Sigmoid colon (tissue), 6 donors: ENCODE measurements at regions not wholly inside any gene's neighbourhood (a gene's known extent, or its start where the extent isn't known, plus 50 kb on each side); places are given as distances from the start of the nearest gene placed in this dataset.

Experiments used
- DNase-seq: peaks from one replicate; pipeline ENCODE4 v3.0.0-alpha.2; 2019
- H3K27ac ChIP-seq, 4 donors: fragments of 200-600 bp; sonication (generic); one replicate each; pipeline ENCODE4 v1.5.1; 2016 to 2019; ENCODE audit warnings: mild to moderate bottlenecking in 1 of 4
- H3K27me3 ChIP-seq, 3 donors: fragments of 200-600 bp; sonication (generic); one replicate each; pipeline ENCODE4 v1.5.1; 2019; ENCODE audit warnings: mild to moderate bottlenecking in 1 of 3
- H3K36me3 ChIP-seq, 4 donors: fragments of 200-600 bp; sonication (generic); one replicate each; pipeline ENCODE4 v1.5.1; 2016 to 2019
- H3K4me1 ChIP-seq, 4 donors: fragments of 200-600 bp; sonication (generic); one replicate each; pipeline ENCODE4 v1.5.1; 2017 to 2019
- H3K4me3 ChIP-seq, 4 donors: fragments of 200-600 bp; sonication (generic); one replicate each; pipeline ENCODE4 v1.5.1; 2017 to 2019; ENCODE audit warnings: mild to moderate bottlenecking in 2 of 4, moderate library complexity in 1 of 4
- H3K9me3 ChIP-seq, 4 donors: fragments of 200-600 bp in 3 of 4; sonication (generic) in 3 of 4; one replicate each; pipeline versions ENCODE4 v1.5.1 to v1.6.1; 2013 to 2019
- EP300 ChIP-seq, 4 donors: sonication (generic); formaldehyde crosslinking; IDR thresholded peaks; one replicate each; pipeline ENCODE4 v1.6.1; 2017; ENCODE audit warnings: antibody characterized with exemption in 4 of 4
- POLR2A ChIP-seq, 2 donors: fragments of 450-650 bp; IDR thresholded peaks; one replicate each; pipeline ENCODE4 v1.6.1; 2016; ENCODE audit warnings: antibody characterized with exemption in 2 of 2, mild to moderate bottlenecking in 2 of 2, moderate library complexity in 2 of 2
- POLR2AphosphoS5 ChIP-seq, 4 donors: sonication (generic); formaldehyde crosslinking; IDR thresholded peaks; one replicate each; pipeline ENCODE4 v1.6.1; 2017; ENCODE audit warnings: antibody characterized with exemption in 4 of 4
- WGBS, 2 donors: extraction: QIAGEN DNeasy Blood & Tissue Kit; methylation state at CpG; one replicate each; pipeline ENCODE4 v1.1.7; 2013; 5-methylcytosine and 5-hydroxymethylcytosine counted together
- intact Hi-C: fragments of 100-400 bp; cut with DNase I; formaldehyde crosslinking; loops from one replicate; pipeline ENCODE4 v1.15.1; 2023
- TF ChIP-seq, protein P1 (sequence below), 4 experiments: fragments of 450-650 bp in 3 of 4; fragments of 200-600 bp in 1 of 4; IDR thresholded peaks; one replicate each; pipeline ENCODE4 v1.5.1; 2016 to 2019; ENCODE audit warnings: antibody characterized with exemption in 4 of 4, mild to moderate bottlenecking in 3 of 4, moderate library complexity in 2 of 4
- donor health status: healthy with polysubstance abuse.
- donor health status: healthy.

DNA sequence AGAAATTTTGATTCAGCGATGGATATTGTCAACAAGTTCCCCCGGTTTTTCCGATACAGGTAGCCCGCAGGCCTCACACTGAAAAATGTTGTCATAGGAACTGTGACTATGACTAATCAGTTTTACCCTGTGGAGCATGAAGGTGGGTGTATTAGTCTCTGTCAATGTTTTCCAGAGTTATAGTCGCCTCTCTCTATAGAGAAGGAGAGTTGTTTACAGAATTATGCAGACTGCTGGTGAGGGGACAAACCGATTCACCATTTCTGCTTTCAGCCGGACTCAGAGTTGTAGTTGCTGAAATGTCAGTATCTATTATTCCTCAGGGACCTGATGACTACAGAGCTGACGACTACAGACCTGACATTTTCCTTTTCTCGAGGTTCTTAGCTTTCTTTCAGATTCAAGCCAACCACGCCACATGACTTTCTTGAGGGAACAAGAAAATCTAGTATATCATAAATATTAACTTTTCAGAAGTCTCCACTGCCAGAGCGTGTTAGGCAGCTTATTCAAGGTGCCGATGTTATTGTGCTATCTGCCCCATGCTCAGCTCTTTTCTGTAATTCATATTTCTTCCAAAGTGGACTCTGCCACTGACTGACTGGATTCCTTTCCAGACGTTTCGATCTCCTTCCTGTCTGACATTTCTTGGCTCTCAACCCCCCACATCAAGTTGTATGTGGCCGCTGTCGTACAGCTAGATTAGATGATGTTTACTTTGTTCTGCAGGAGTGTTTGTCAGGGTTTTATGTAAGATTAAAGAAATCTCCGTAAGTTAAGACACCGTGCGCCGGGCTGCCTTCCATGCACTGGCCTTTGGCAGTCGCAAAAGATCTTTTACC, 178.1 kb downstream of the FGF1 start:
- no peak for DNase-seq
- Histone ChIP-seq H3K27me3 (no peaks in the 10 kb centered on the region), H3K27ac (peak overlapping the region in 1 of 4 donors; percentile 48), H3K4me1 (no peaks in the 10 kb centered on the region), H3K36me3 (no peaks in the 10 kb centered on the region), H3K4me3 (no peak overlapping the region), H3K9me3 (no peaks in the 10 kb centered on the region)
- 42 to 67% methylated on average over 21 of the region's 21 CpGs for WGBS, 2 donors
- no peak for TF ChIP-seq POLR2A (IDR thresholded peaks at IDR 0.05)
- no peak for TF ChIP-seq EP300 (IDR thresholded peaks at IDR 0.05)
- TF ChIP-seq POLR2AphosphoS5 (IDR thresholded peaks at IDR 0.05): no peak
- TF ChIP-seq, protein P1, sequence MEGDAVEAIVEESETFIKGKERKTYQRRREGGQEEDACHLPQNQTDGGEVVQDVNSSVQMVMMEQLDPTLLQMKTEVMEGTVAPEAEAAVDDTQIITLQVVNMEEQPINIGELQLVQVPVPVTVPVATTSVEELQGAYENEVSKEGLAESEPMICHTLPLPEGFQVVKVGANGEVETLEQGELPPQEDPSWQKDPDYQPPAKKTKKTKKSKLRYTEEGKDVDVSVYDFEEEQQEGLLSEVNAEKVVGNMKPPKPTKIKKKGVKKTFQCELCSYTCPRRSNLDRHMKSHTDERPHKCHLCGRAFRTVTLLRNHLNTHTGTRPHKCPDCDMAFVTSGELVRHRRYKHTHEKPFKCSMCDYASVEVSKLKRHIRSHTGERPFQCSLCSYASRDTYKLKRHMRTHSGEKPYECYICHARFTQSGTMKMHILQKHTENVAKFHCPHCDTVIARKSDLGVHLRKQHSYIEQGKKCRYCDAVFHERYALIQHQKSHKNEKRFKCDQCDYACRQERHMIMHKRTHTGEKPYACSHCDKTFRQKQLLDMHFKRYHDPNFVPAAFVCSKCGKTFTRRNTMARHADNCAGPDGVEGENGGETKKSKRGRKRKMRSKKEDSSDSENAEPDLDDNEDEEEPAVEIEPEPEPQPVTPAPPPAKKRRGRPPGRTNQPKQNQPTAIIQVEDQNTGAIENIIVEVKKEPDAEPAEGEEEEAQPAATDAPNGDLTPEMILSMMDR (IDR thresholded peaks at IDR 0.05): no peak
- intact Hi-C loops: no loop called here

DNA sequence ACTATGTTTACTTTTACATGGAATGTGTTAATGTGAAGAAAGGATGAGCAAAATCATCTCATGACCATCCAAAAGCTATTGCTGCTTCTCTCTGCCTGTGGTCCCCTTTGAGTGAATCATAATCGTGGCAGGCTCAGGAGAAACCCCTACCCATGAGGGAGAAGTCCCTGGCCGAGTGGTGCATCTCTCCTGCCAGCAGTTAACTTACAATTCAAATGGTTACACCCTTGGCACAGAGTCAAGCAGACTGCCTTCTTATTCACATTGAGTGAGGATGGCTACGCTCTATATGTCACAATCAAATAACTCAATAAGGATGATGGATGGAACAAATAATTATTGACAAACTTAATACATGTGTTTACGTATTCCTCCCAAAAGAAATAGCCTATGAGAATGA, 179.1 kb downstream of the FGF1 start:
- Histone ChIP-seq H3K4me3 (no peak overlapping the region), H3K27ac (no peak overlapping the region), H3K4me1 (no peaks in the 10 kb centered on the region), H3K9me3 (no peaks in the 10 kb centered on the region), H3K36me3 (no peaks in the 10 kb centered on the region), H3K27me3 (no peaks in the 10 kb centered on the region)
- 37 to 64% methylated on average over 4 of the region's 4 CpGs for WGBS, 2 donors
- intact Hi-C loops: no loop called here
- DNase-seq: no peak
- TF ChIP-seq EP300 (IDR thresholded peaks at IDR 0.05): no peak
- TF ChIP-seq, protein P1 (IDR thresholded peaks at IDR 0.05): no peak
- no peak for TF ChIP-seq POLR2AphosphoS5 (IDR thresholded peaks at IDR 0.05)
- no peak for TF ChIP-seq POLR2A (IDR thresholded peaks at IDR 0.05)

DNA sequence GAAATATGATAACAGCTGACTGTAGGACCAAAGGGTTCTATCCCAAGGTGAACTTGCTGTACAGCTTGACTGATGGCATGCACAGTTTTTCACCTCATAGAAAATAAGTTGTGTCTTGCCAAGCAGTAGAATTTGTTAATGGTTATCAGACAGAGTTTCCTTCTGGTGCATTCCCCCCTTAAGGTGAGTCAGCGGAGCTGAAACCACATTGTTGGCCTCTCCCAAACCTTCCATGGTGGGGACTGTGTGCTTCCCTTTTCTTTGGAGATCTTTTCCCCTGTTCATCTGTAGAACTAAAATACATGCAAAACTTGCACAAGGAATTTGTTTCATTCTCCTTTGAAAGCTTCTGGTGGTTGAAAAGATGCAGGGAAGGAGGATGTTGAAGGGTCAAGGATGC, 179.8 kb downstream of the FGF1 start:
- 77 to 86% methylated on average over 1 of the region's 1 CpG for WGBS, 2 donors

DNA sequence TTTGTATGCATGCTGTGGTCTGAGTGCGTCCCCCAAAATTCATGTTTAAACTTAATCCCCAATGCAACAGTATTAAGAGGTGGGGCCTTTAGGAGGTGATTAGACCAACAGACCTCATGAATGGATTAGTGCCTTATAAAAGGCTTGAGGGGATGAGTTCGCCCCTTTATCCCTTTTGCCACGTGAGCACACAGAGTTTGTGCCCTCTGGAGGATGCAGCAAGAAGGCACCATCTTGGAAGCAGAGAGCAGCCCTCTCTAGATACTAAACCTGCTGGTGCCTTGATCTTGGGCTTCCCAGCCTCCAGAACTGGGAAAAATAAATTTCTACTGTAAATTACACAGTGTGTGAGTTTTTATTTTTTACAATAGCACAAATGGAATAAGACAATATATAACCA, 177.1 kb upstream of the SPRY4 start:
- TF ChIP-seq, protein P1 (IDR thresholded peaks at IDR 0.05): no peak
- TF ChIP-seq EP300 (IDR thresholded peaks at IDR 0.05): no peak
- TF ChIP-seq POLR2AphosphoS5 (IDR thresholded peaks at IDR 0.05): no peak
- TF ChIP-seq POLR2A (IDR thresholded peaks at IDR 0.05): no peak
- Histone ChIP-seq H3K27ac (no peak overlapping the region), H3K9me3 (no peaks in the 10 kb centered on the region), H3K36me3 (no peaks in the 10 kb centered on the region), H3K4me3 (no peak overlapping the region), H3K4me1 (no peaks in the 10 kb centered on the region), H3K27me3 (no peaks in the 10 kb centered on the region)
- intact Hi-C loops: no loop called here
- WGBS, 2 donors: 87 to 89% methylated on average over 3 of the region's 3 CpGs
- no peak for DNase-seq

More for the DNA sequence above, 179.8 kb downstream of the FGF1 start:
- no peak for DNase-seq
- Histone ChIP-seq H3K27ac (no peak overlapping the region), H3K9me3 (no peaks in the 10 kb centered on the region), H3K4me3 (no peak overlapping the region), H3K4me1 (no peaks in the 10 kb centered on the region), H3K36me3 (no peaks in the 10 kb centered on the region), H3K27me3 (no peaks in the 10 kb centered on the region)
- intact Hi-C loops: no loop called here
- TF ChIP-seq POLR2AphosphoS5 (IDR thresholded peaks at IDR 0.05) (no peak), EP300 (IDR thresholded peaks at IDR 0.05) (no peak), POLR2A (IDR thresholded peaks at IDR 0.05) (no peak)
- TF ChIP-seq, protein P1 (IDR thresholded peaks at IDR 0.05): no peak
